IPS-NIHi7 (cell line): ENCODE measurements at regions not wholly inside any gene's neighbourhood (a gene's known extent, or its start where the extent isn't known, plus 50 kb on each side); places are given as distances from the start of the nearest gene placed in this dataset.

Experiments used
- DNase-seq: peaks from one replicate; pipeline ENCODE4 v3.0.0; 2012; ENCODE audit warnings: mixed read lengths; ENCODE audit errors: extremely low spot score

DNA sequence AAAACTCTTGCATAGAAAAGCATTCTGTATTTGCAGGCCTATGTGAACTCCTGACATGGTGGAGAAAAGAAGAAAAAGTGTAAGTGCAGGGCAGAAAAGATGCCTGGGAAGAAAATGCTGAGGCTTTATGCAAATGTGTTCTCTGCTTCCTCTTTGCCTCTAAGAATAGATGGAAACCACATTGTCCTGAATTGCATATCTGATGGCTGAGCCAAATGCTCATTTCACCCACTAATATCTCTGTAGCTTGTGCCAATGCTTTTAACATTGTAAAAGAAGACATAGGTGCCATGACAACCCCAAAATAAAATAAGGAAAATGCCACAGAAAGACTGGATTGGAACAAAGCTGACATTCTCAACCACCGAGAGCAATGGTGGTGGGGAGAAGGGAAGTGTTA lies 307.4 kb downstream of the GRIA2 start:
- DNase-seq, result no peak

- DNase-seq, result no peak
Measured at GRCh38 chr4:157521906-157522305, 301.4 kb downstream of the GRIA2 start.

GRCh38 chr4:157514711-157515110 lies 294.2 kb downstream of the GRIA2 start:
- peak; percentile 81 for DNase-seq

- DNase-seq, result no peak
Measured at GRCh38 chr4:157509341-157509740, 288.8 kb downstream of the GRIA2 start.

DNA sequence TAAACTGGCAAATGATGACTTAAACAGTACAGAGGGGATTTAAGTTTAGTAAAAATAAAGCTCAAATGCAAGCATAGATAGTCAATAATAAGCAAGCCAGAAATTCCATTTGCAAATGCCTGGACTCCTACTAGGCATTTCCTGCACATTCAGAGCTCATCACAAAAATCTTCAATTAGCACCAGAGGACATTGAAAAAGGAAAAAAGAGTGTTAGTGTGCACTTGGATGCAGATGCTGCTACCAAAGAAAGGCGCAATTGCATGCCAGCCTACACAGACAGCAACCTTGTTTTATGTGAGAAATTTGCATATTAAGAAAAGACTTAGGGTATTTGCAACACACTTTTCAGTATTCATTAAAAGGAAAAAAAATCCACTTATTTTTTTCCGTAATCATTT lies 282.1 kb downstream of the GRIA2 start:
- DNase-seq, result no peak

DNA sequence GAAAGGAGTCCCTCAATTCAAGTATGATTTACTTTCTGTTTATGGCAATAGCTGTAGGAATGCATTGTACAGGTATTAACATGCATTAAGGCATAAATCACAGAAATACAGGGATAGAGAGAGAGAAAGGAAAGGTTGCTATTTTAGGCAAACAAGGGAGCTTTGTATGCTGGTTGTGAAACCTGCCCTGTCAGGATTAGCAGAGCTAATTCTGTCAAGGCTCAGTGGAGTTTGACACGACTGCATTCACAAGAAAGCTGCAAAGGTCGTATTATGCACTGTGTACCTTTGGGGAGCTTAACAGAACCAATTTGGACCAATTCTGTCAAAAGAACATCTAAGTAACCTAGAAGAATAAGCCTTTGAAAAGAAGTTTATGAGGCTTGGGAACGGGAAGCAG lies 239.3 kb downstream of the GRIA2 start:
- no peak for DNase-seq

DNA sequence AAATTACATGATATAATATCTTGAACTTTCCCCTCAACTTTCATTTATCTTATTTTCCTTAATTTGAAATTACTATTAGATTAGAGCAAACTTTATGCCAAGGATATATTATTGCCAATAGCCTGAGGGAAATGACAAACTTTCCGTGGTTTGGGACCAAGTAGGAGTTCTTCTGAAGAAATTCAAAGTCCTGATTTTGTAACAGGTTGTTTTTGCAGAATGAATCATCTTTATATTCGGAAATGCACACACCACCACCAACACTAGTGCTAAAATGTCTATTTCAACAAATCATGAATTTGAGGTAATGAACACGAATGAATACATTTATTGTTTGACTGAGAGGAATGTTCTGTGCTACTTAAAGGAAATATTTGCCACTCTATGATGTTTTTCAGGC lies 226.7 kb downstream of the GRIA2 start:
- DNase-seq, result no peak

DNA sequence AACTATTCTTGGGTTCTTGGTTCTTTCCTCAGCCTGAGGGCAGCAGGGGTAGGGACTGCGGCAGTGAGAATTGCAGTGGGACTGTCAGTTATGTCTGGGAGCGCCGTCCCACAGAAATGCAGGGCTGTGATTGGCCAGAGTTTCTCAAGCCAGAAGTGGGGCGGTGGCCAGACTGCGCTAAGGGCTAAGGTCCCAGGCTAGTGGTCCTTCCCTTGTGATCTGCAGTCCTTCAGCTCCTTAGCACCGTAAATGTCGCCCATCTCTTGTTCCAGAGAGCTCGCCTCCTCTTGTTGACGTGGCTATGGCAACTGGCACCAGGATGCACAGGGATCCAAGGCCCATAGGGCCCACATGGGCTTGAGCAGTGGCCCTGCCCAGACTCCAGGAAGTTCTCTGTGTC lies 223.5 kb downstream of the GRIA2 start:
- DNase-seq, result no peak

GRCh38 chr4:157443537-157443936 lies 223.0 kb downstream of the GRIA2 start:
- no peak for DNase-seq

DNA sequence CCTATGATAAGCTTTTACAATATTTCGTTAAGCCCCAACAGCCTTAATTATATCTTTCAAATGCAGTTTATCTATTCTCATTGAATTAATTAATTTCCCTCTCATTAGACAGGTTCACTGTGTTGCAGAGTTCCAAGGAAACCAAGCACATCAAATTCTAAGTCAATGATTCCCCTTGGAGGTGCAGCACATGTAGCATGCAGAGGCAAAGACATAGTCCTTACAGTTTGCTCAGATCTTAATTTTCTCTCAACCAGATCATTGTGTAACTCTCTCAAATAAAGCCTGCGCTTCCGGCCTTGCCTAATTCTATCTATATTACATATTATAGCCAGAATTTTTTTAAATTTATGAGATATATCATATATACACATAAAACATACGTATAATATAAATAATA lies 205.4 kb downstream of the GRIA2 start:
- no peak for DNase-seq

- DNase-seq, result no peak
Measured at GRCh38 chr4:157423526-157424020, 203.0 kb downstream of the GRIA2 start.

DNA sequence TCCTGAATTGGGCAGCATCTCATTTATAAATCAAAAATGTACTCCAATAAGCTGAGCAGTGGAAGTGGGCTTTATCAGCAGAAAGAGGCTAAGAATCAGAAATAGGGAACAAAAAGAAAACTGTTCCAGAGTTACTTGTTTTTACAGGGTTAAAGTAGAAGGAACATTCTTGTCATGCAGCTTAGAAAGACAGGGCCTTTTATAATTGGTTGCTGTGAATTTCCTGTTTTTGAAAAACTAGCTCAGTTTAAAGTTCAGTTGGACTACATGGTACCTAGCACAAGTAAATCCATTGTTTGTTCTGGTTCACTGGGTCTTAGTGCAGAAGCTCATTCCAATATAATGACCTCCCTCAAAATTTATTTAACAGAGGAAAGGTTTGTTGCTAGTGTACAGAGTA lies 200.8 kb downstream of the GRIA2 start:
- no peak for DNase-seq
